ENCODE measurements at regions not wholly inside any gene's neighbourhood (a gene's known extent, or its start where the extent isn't known, plus 50 kb on each side); places are given as distances from the start of the nearest gene placed in this dataset.
"Not testable (repeated sequence)": the region's sequence is repeated elsewhere in the genome, so short reads cannot be mapped to it uniquely, and the experiment has no call there.

DNA sequence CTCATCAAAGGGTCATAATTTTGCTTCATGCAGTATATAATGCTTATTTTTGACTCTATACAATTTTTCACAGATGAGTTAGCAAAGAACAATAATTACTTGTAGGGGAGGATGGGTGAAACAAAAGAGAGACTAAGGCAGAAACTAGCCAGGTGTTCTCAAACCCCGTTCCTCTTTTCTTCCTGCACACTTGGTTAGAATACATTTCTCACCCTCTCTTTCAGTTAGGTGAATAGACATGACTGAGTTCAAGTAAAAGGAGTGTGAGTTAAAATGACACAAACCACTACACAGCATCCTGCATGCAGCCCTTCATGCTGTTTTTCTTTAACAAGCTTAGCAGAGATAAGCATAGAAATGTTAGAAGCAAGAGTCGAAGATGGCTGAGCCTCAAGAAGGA lies 922.2 kb downstream of the TBL1XR1 start:
- no peak overlapping the region for H3K27ac ChIP-seq
- H3K36me3 ChIP-seq: no peaks in the 10 kb centered on the region
- TF ChIP-seq, protein P1, sequence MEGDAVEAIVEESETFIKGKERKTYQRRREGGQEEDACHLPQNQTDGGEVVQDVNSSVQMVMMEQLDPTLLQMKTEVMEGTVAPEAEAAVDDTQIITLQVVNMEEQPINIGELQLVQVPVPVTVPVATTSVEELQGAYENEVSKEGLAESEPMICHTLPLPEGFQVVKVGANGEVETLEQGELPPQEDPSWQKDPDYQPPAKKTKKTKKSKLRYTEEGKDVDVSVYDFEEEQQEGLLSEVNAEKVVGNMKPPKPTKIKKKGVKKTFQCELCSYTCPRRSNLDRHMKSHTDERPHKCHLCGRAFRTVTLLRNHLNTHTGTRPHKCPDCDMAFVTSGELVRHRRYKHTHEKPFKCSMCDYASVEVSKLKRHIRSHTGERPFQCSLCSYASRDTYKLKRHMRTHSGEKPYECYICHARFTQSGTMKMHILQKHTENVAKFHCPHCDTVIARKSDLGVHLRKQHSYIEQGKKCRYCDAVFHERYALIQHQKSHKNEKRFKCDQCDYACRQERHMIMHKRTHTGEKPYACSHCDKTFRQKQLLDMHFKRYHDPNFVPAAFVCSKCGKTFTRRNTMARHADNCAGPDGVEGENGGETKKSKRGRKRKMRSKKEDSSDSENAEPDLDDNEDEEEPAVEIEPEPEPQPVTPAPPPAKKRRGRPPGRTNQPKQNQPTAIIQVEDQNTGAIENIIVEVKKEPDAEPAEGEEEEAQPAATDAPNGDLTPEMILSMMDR (IDR thresholded peaks at IDR 0.05): no peak
- H3K9me3 ChIP-seq: no peaks in the 10 kb centered on the region
- no peaks in the 10 kb centered on the region for H3K27me3 ChIP-seq
- intact Hi-C loops (cut with DNase I): no loop called here
- H3K4me1 ChIP-seq: peaks cover 0 to 3% of the 10 kb centered on the region in 2 donors
- no peak for DNase-seq (ENCODE audit: low spot score in 2 of 2)
- no peak overlapping the region for H3K4me3 ChIP-seq

GRCh38 chr3:176274161-176274560 lies 923.1 kb downstream of the TBL1XR1 start:
- Histone ChIP-seq H3K9me3 (no peaks in the 10 kb centered on the region), H3K27me3 (no peaks in the 10 kb centered on the region), H3K4me1 (peaks cover 0 to 3% of the 10 kb centered on the region in 2 donors), H3K27ac (no peak overlapping the region), H3K4me3 (no peak overlapping the region), H3K36me3 (no peaks in the 10 kb centered on the region)
- DNase-seq (ENCODE audit: low spot score in 2 of 2): no peak
- TF ChIP-seq, protein P1 (IDR thresholded peaks at IDR 0.05): no peak
- intact Hi-C loops (cut with DNase I): no loop called here

- Histone ChIP-seq H3K36me3 (no peaks in the 10 kb centered on the region), H3K4me1 (no peaks in the 10 kb centered on the region), H3K9me3 (peaks cover 7 to 35% of the 10 kb centered on the region in 2 donors), H3K4me3 (no peak overlapping the region), H3K27me3 (no peaks in the 10 kb centered on the region), H3K27ac (no peak overlapping the region)
- TF ChIP-seq, protein P1 (IDR thresholded peaks at IDR 0.05): no peak
- intact Hi-C loops (cut with DNase I): no loop called here
- DNase-seq (ENCODE audit: low spot score in 2 of 2): no peak
Observed at GRCh38 chr3:176262071-176262470, 935.2 kb downstream of the TBL1XR1 start.

GRCh38 chr3:176247191-176247590 lies 950.1 kb downstream of the TBL1XR1 start:
- TF ChIP-seq, protein P1 (IDR thresholded peaks at IDR 0.05): no peak
- no peak overlapping the region for H3K4me3 ChIP-seq
- H3K4me1 ChIP-seq: no peaks in the 10 kb centered on the region
- intact Hi-C loops (cut with DNase I): no loop called here
- H3K27ac ChIP-seq: no peak overlapping the region
- no peak for DNase-seq (ENCODE audit: low spot score in 2 of 2)
- H3K27me3 ChIP-seq: no peaks in the 10 kb centered on the region
- no peaks in the 10 kb centered on the region for H3K36me3 ChIP-seq
- no peaks in the 10 kb centered on the region for H3K9me3 ChIP-seq

DNA sequence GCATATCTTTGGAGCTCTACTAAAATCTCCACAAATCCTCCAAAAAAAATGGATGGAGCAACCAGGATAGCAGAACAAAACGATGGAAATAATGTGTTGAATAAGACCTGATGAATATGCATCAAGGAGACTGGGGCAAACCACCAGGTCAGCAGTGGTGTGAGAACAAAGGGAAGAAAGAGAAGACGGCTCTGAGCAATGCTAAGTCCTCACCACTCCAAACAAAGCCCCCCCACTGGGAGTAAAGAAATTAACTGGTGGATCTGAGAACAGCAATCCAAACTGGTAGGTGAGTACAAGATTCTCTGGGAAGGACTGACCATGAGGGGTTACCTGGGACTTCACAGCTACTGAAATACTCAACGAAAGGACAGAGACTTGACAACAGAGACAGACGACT lies 977.3 kb downstream of the TBL1XR1 start:
- no peaks in the 10 kb centered on the region for H3K27me3 ChIP-seq
- TF ChIP-seq, protein P1 (IDR thresholded peaks at IDR 0.05): no peak
- no peaks in the 10 kb centered on the region for H3K4me1 ChIP-seq
- no peak for DNase-seq (ENCODE audit: low spot score in 2 of 2)
- no peak overlapping the region for H3K27ac ChIP-seq
- no peak overlapping the region for H3K4me3 ChIP-seq
- H3K36me3 ChIP-seq: no peaks in the 10 kb centered on the region
- intact Hi-C loops (cut with DNase I): no loop called here
- peaks cover 0 to 4% of the 10 kb centered on the region in 2 donors for H3K9me3 ChIP-seq

DNA sequence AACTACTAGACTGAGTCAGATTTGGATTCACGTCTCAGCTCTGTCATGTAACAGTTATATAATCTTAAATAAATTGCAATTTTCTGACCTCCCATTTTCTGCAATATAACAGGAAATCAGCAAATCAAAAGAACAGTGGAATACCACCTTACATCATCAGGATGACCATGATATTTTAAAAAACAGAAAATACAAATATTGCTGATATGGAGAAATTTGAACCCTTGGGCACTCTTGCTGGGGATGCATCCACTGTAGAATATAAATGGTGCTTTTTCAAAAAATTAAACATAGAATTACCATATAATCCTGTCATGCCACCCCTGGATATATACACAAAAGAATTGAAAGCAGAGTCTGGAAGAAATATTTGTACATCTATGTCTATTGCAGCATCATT lies 982.5 kb downstream of the TBL1XR1 start:
- Histone ChIP-seq H3K27ac (no peak overlapping the region), H3K27me3 (no peaks in the 10 kb centered on the region), H3K9me3 (no peaks in the 10 kb centered on the region), H3K4me1 (no peaks in the 10 kb centered on the region), H3K36me3 (no peaks in the 10 kb centered on the region), H3K4me3 (no peak overlapping the region)
- no peak for DNase-seq (ENCODE audit: low spot score in 2 of 2)
- TF ChIP-seq, protein P1 (IDR thresholded peaks at IDR 0.05): no peak
- intact Hi-C loops (cut with DNase I): no loop called here

DNA sequence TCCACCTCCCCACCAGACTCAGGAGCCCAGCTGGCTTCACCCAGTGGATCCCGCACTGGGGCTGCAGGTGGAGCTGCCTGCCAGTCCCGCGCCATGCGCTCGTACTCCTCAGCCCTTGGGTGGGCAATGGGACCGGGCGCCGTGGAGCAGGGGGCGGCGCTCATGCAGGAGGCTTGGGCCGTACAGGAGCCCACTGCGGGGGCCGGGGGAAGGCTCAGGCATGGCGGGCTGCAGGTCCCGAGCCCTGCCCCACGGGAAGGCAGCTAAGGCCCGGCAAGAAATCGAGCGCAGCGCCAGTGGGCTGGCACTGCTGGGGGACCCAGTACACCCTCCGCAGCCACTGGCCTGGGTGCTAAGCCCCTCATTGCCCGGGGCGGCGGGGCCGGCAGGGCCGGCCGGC lies 984.0 kb downstream of the TBL1XR1 start:
- H3K9me3 ChIP-seq; H3K4me3 ChIP-seq; intact Hi-C loops (cut with DNase I): not testable (repeated sequence)

More for the DNA sequence above, 984.0 kb downstream of the TBL1XR1 start:
- not testable (repeated sequence) for H3K27me3 ChIP-seq; DNase-seq (ENCODE audit: low spot score in 2 of 2); H3K4me1 ChIP-seq; H3K27ac ChIP-seq; H3K36me3 ChIP-seq
